GM13977 (cell line): ENCODE measurements at regions not wholly inside any gene's neighbourhood (a gene's known extent, or its start where the extent isn't known, plus 50 kb on each side); places are given as distances from the start of the nearest gene placed in this dataset.

ENCODE experiments used
- DNase-seq: peaks from one replicate; pipeline ENCODE4 v3.0.0; 2012; ENCODE audit warnings: low spot score
- CTCF ChIP-seq: IDR thresholded peaks from 2 replicates; pipeline ENCODE4 v1.5.1; 2012; ENCODE audit warnings: mild to moderate bottlenecking, control low read depth; ENCODE audit not compliant: insufficient read depth; ENCODE audit errors: extremely low read depth, missing control alignments
- in situ Hi-C: fragments of 300-500 bp; cut with MboI; formaldehyde crosslinking; loops from one replicate; pipeline ENCODE4 v1.12.0; 2022; ENCODE audit warnings: low sequenced_read_pairs, low pct_unique_long_range_greater_than_20kb, mixed read lengths, inconsistent platforms; ENCODE audit not compliant: unreplicated experiment

- no peak for TF ChIP-seq CTCF
- DNase-seq, result no peak
- in situ Hi-C loops, result no loop called here
Observed at GRCh38 chr3:13939206-13939605, 59.3 kb upstream of the WNT7A start.

GRCh38 chr3:13937131-13937530 is 57.3 kb upstream of the WNT7A start:
- no peak for TF ChIP-seq CTCF
- no peak for DNase-seq
- in situ Hi-C loops, result no loop called here

GRCh38 chr3:13935494-13936094 is 55.7 kb upstream of the WNT7A start:
- no peak for TF ChIP-seq CTCF
- DNase-seq, result no peak
- in situ Hi-C loops, result no loop called here

- in situ Hi-C loops, result no loop called here
Observed at GRCh38 chr3:13934813-13935212, 54.9 kb upstream of the WNT7A start.

GRCh38 chr3:13934315-13934714 is 54.4 kb upstream of the WNT7A start:
- no peak for TF ChIP-seq CTCF
- in situ Hi-C loops, result no loop called here
- no peak for DNase-seq

More at GRCh38 chr3:13934813-13935212, 54.9 kb upstream of the WNT7A start:
- no peak for DNase-seq
- no peak for TF ChIP-seq CTCF

- TF ChIP-seq CTCF, result no peak
- DNase-seq, result no peak
- in situ Hi-C loops, result no loop called here
Observed at GRCh38 chr3:13932578-13933295, 52.9 kb upstream of the WNT7A start.

- no peak for DNase-seq
- in situ Hi-C loops, result no loop called here
- no peak for TF ChIP-seq CTCF
Observed at GRCh38 chr3:13931172-13931571, 51.3 kb upstream of the WNT7A start.
